GM19395 (cell line): ENCODE measurements at regions not wholly inside any gene's neighbourhood (a gene's known extent, or its start where the extent isn't known, plus 50 kb on each side); places are given as distances from the start of the nearest gene placed in this dataset.

Experiments
- ATAC-seq: cut with Tn5 transposase; IDR thresholded peaks from one replicate; pipeline ENCODE4 v1.9.1; 2021; ENCODE audit warnings: mild to moderate bottlenecking, moderate library complexity; ENCODE audit not compliant: unreplicated experiment

DNA sequence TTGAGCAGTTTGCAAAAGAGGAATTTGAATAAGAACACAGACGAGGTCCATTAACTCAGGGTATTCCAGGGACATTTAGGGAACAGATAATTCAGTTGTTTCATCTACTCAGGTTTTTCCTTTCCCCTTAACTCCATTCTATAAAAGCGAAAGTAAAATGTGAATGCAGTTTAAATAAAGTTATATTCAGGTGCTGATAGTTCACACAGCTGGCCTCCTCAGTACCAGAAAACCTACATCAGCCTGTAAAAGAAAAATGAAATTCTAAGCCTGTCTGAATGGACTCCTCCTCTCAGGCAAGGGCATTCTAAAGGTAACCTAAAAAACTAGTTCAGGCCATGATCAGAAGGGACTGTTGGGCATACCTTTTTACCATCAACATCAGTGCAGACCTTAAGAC lies 873.8 kb downstream of the SUCLG1 start:
- ATAC-seq = no peak

DNA sequence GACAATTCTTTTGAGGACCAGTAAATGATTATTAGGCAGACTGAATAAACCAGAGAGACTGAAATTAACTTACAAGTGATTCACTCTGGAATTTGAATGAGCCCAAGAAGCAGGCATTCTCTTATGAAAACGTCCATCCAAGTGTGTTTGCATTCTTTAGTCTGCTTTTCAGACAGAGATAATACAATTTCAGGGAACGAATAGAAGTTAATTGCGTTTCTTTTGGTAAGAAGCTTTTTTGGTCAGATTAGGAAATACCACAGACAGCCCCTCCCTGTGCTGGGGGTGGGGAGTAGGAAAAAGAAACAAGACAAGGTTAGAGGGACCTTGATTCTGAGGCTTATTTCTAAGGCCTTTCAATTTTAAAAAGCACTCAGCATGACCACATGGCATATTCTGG lies 874.4 kb downstream of the SUCLG1 start:
- ATAC-seq = no peak

DNA sequence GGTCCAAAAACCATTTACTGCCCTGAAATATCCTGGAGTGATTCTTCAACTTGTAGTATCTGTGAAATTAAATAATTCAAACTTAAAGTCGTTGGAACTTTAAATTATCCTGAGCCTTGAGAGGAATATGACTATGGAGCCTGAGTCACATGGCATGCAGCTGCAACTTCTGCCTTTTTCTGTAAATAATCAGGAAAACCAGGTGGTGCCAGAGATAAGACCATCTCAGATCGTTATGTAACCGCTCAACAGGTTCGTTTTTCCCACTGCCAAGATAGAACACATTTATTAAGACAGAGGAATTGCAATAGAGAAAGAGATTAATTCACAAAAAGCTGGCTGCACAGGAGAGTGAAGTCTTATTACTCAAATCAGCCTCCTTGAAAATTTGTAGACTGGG lies 876.5 kb downstream of the SUCLG1 start:
- no peak for ATAC-seq

DNA sequence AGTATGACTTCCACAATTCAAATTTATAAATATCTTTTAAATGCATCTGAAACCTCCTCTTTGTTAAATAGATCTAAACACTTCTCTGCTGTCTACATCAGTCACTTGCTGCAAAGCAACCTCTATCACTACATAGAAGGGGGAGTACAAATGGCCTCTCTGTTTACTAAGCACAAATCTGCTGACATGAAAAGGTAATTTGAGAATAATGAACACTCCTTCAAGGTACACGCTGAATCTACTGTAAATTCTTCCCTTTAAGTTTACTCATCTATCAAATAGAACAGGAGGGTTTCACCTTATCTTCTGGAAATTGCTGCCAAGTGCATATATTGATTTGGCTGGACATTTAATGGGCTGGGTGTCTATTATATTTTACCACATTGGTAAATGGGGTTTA lies 879.6 kb downstream of the SUCLG1 start:
- no peak for ATAC-seq

DNA sequence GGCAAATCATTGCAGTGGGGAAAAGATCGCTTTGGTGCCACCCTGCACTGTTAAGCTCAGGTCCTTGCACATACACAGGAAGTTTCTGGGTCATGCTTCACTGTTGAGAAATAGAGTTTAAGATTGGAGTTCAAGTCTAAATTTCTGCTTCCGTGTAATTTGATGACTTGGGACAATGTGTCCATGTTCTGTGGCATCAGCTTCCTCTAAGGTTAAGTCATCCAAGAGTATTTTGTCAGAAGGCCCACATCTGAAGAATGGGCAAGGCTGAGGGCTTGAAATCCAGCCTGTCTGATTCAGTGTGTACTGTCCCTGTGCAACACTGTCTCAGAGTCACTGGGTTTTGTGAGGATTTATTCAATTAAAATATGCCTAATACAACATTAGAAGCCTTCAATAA lies 880.7 kb downstream of the SUCLG1 start:
- ATAC-seq = no peak

DNA sequence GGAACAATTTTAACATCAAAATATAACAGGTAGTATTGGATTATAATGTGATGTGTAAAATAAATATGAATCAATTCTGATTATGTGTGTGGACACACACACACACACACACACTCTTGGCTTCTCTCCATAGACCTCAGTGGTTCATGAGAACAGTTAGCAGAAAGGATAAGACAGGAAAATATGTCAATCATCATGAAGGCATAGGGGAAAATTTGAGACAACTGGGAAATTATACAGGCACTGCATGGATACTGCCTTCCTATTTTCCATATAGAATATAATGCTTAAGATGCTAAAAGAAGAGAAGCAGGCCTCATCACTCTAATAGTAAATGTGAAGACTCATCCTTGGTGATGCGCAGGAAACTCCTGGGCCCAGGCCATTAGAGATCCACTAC lies 884.5 kb downstream of the SUCLG1 start:
- no peak for ATAC-seq

DNA sequence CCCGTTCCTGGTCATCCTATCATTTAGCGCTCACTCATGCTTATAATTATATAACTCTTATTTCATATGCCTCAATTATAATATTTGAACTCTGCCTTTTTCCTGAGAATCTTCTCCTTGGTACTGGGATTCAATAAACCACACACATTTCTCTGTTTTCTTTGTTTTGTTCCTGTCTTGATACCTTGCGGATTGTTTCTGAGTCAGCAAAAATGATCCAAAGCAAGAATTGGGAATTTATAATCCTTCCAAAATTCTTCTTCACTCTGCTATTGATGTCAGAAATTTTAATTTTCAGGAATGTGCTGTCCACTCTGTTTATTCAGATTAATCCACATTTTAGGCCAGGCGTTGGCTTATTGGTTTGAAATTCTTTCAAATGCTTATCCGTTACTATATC lies 886.0 kb downstream of the SUCLG1 start:
- ATAC-seq = no peak

DNA sequence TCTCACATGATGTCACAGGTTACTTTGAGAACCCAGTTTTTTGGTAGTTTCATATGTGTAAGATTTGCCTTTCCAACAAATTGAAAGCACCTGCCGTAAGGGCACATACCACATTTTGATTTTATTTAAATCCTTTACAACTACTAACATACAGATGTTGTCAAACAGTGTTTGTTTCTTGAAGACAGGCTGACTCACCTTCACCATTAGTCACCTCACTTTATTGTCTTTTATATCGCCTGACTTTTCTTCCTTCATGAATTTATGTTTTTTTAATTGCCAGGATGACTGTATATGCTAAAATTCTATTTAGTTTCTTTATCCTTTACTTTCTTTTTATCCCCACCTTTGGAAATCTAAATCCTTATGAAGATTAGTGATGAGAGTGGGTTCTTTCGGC lies 886.7 kb downstream of the SUCLG1 start:
- no peak for ATAC-seq

DNA sequence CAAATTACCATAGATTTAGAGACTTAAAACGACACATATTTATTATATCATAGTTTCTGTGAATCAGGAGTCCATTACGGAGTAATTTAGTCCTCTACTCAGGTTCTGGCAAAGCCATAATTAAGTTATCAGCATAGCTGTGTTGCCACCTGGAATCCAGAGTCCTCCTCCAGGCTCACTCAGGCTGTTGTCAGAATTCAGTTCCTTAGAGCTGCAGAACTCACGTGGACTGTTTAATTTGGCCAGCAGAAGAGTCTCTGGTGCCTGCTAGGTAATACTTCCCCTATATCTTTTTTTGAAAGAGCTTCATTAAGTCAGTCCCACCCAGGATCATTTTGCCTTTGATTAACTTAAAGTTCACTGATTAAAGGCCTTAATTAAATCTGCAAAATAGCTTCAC lies 891.5 kb downstream of the SUCLG1 start:
- no peak for ATAC-seq

DNA sequence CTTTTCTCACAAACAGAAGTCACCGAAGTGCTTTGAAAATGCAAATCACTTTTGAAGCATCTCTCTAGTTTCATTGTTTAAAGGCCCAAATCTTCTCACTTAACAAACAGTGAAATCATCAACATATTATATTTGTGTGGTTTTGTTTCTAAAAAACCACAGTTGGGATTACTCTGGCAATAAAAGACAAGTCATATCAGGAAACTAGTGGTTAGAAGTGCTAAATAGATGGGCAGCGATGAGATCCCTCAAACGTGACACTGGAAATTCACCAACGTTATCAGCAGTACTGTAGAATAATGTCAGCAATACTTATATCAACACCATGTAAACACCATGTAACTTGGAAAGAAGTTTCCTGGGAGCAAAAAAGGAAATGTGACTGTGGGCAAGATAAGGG lies 893.5 kb downstream of the SUCLG1 start:
- no peak for ATAC-seq

DNA sequence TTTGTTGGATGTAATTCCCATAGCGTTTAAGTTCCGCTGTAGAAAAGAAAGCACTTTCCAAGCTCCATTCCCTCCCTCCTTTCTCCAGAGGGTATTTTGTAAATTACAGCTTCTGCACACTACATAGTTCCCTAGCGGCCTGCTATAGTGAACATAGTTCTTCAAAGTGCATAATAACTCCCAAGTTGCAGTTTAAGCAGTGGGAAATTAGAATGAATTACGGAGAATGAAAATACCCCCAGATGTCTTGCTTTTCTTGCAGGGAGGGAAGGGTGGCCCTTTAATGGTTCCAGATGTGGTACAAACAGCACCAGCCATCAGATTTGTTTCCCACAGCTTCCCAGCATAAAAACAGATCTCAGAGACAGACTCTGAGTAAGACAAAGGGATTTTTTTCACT lies 893.9 kb downstream of the SUCLG1 start:
- ATAC-seq = no peak

DNA sequence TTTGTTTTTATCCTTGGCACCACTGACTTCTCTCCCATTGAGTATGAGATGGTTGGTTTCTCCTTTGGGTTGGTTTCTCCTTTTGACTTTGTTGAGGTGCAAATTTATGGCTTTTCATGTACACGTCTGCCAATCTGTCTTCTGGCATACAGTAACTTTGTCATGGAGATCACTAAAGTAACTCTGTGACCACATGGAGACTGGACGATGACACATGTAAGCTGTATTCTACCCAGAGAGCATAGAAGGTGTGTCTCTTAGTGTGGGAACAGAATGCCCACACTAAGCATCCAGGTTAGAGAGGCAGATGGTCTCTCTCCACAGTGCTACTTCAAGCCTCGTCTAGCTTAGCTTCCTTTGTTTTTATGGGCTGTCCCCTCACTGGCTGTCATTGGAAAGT lies 897.5 kb downstream of the SUCLG1 start:
- no peak for ATAC-seq

DNA sequence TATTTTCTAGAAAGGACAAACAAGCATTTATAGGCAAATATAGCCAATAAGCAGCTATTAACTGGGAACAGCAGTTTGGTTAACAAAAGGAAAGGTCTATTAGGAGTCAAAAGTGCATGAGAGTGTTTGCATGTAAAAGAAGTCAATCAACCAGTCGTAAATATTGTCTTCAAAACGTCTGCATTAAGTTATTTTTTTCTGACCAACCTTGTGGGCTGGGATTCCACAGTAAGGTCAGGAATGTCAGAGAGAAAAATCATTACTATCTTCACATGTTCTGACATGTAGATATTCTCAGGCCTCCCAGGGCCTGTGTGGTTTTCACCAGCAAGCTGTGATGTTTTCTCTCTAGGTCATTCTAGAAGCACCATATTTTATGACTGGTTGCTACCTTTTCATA lies 922.5 kb downstream of the SUCLG1 start:
- no peak for ATAC-seq

DNA sequence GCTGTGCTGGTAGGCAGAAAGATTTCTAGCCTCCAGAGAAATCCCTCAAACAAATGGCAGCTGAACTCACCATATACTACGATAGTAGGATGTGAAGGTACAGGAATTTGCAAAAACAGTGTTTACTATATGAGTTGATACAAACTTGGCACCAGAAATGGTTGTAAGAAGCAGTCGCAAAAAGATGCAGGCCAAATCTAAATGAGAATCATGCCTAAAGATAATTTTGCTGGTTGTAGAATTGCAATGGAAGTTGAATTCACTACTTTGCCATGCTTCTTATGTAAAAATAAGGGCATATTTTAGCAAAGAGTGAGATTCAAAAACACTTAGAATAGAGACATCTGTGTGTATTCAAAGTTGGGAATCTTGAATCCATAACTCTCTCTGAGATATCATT lies 924.7 kb downstream of the SUCLG1 start:
- no peak for ATAC-seq

DNA sequence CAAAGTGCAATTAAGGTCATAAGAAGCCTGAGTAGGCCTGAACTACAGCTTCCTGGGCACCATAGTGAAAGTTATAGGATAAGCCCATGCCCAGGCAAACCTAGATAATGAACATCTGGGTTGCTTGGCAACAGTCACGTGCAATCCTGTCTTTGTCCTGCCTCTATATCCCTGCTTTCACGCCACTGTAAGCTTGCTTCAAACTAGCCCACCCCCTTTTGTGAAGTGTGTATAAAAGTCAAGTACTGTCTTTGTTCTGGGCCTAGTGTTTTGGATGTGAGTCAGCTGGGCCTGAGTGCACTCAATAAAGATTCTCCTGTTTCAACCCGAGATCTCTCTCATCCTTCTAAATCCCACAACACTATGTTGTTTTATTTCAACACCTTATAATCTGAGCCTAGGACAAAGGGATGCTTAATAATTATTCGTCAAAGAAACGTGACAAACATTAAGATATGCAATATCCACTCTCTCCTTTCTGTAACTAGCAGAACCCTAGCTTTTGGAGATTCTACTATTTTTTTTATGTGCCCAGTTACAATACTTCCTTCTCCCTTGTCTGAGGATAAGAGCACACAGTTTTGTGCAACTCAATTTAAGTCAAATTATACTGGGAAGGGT lies 927.8 kb downstream of the SUCLG1 start:
- ATAC-seq = no peak

DNA sequence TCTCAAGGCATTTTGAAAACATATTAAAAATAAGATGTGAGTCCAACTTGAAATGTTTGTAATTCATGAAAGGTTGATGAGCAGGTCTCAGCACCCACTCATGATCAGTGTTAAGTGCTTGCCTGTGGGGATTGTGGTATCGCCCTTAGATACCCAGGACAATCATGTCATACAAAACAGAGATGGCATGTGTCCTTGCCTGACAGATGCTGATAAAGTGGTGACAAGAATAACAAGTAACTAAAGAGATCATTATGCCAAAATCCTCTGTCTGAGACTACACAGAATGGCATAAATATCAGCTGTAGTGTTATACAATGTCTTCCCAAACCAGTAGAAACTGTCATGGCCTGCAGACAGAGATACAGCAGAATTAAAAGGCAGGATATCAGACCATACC lies 930.3 kb downstream of the SUCLG1 start:
- no peak for ATAC-seq

DNA sequence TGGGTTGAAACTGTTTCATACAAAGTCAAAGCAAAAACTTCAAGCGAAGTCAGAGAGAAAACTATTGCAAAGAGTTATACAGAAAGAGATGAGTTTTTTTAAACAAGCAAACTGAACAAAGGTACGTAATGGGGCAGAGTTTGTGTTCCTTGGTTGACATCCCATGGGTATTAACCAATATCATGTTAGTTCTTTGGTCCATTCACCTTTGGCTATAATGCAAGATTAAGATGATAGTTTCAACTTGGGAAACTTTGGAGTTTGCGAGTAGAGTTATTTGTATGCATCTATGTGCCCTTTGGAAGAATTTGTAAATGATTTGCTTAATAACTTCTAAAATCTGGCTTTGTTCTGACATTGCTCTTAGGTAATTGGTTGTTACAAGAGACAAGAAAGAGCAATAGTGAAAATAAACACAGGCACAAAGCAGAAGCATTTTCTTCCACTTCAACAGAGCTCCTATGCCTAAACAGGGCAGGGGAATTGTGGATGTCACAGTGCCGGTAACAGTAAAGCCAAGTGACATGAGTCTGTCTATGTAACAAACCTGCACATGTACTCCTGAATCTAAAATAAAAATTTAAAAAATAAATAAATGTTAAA lies 936.1 kb downstream of the SUCLG1 start:
- ATAC-seq = no peak

DNA sequence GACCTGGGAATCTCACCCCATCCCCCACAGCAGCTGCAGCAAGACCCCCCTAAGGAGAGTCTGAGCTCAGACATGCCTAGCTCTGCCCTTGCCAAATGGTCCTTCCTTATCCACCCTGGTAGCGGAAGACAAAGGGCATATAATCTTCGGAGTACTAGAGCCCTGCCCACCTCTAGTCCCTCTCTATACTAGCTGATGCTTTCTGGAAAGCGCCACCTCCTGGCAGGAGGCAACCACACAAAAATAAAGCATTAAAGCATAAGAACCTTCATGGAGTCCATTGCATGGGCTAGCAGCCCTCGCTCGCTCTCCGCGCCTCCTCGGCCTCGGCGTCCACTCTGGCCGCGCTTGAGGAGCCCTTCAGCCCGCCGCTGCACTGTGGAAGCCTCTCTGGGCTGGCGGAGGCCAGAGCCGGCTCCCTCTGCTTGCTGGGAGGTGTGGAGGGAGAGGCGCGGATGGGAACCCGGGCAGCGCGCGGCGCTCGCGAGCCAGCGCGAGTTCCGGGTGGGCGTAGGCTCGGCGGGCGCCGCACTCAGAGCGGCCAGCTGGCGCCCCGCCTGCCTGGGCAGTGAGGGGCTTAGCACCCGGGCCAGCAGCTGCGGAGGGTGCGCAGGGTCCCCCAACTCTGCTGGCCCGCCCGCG lies 941.2 kb downstream of the SUCLG1 start:
- ATAC-seq = no peak

DNA sequence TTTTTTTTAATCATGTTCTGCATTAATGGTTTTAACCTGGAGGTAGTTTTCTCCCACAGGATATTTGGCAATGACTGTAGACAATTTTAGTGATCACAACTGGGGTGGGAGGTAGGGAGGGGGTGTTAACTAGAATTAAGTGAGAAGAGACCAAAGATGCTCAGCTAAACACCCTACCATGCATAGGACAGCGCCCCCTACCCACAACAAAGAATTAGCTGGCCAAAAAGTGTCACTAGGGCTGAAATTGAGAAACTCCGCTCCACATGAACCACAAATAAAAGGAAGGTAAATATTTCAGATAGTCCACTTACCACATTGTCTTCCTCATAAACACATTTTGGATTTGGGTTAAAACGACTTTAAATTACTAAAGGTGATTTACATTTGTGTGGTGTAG lies 942.6 kb downstream of the SUCLG1 start:
- no peak for ATAC-seq

DNA sequence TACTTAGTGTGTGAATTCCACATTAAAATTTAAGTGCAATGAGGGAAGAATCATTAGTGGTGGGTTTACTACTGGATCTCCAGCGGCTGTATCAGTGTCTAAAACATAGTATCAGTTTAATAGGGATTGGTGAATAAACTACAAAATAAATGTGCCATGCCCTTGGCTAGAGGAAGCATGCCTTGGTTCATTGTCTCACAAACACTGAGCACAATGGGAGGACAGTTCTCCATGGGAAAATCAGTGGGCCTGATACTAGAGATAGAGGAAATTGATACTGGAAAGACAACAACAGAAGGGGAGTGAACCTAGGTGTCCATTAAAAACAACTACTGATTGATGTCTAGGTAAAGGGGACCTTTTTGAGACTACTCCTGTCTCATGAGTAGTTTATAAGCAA lies 971.6 kb downstream of the SUCLG1 start:
- no peak for ATAC-seq

DNA sequence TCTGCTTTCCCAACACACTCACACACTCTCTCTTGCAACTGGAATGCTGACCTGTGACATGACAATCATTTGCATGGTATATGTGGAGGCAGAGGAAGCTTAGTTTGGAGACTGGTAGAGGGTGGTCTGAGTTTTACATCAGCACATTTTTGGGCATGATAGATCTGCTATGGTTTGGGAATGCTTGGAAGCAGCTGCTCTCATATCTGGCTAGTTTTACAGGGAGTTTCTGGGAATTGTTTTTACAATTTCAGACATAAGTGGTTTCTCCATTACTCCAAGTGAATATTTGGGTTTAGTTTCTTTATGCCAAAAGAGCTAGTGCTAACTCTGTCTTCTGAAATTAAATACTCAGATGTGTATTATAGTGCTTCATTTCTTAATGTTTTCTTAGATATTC lies 977.6 kb downstream of the SUCLG1 start:
- no peak for ATAC-seq

DNA sequence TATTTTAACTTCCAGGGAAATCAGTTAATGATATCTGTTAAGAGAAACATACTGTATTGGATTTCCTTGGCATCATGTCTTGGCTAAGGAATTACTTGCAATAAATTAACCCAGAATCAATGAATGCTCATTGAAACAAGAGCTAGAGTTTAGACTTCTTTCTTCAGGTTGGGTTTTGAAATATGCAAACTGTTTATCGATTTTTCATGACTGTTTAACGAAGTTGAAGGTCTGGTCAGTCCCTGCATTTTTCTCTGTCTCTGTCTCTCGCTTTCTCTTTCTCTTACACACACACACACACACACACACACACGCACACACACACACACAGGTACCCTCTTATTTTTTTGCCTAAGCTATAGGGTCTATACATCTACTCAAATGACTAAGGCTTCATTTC lies 981.0 kb downstream of the SUCLG1 start:
- no peak for ATAC-seq

DNA sequence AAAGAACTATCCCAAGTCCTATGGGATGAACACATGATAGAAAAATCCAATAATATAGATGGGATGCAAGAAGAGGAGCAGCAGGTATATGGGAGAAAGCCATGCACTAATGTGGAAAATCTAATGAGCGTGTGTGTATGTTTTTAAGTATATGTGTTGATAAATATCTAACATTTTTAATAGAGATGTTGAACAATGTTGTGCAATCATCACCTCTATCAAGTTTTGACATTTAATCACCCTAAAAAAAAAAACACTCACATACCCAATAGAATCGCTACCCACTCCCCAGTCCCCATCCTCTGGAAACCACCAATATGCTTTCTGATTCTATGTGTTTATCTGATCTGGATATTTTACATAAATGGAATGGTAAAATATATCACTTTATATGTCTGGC lies 983.7 kb downstream of the SUCLG1 start:
- ATAC-seq = no peak
